Panc1 (cell line): ENCODE measurements at regions not wholly inside any gene's neighbourhood (a gene's known extent, or its start where the extent isn't known, plus 50 kb on each side); places are given as distances from the start of the nearest gene placed in this dataset.

Experiments used
- ATAC-seq: fragments of 200-7000 bp; cut with Tn5 transposase; 2 replicates; pipeline ENCODE4 v1.9.1; 2020; ENCODE audit warnings: mild to moderate bottlenecking, moderate library complexity
- BruUV-seq: library from RNA; stranded (reverse); fragments of 400-500 nt; replicated peaks from 2 replicates; lab custom pipeline; 2021; lab: Mats Ljungman, UMichigan
- CTCF ChIA-PET: fragments of 300-600 bp; sonication (Branson Sonifier 250); formaldehyde crosslinking; loops from one replicate; lab custom pipeline; 2022; ENCODE audit warnings: antibody characterized with exemption; lab: Charles Lee
- POLR2A ChIA-PET: fragments of 300-600 bp; sonication (Branson Sonifier 250); formaldehyde crosslinking; loops from one replicate; lab custom pipeline; 2022; ENCODE audit warnings: antibody characterized with exemption; lab: Charles Lee
- DNase-seq: peaks from one replicate; pipeline ENCODE4 v3.0.0-alpha.2; 2010; ENCODE audit warnings: low read depth, low spot score
- H3K27ac ChIP-seq: 2 replicates; pipeline ENCODE4 v1.5.1; 2011; ENCODE audit warnings: mild to moderate bottlenecking, low read length, inconsistent platforms
- H3K27me3 ChIP-seq: fragments of 200-500 bp; sonication (Bioruptor generic); 2 replicates; pipeline ENCODE4 v1.6.0; 2014; ENCODE audit warnings: low read length, inconsistent platforms; ENCODE audit not compliant: control insufficient read depth, insufficient read depth
- H3K36me3 ChIP-seq: fragments of 200-500 bp; sonication (Bioruptor generic); 2 replicates; pipeline ENCODE4 v1.5.1; 2014; ENCODE audit warnings: inconsistent platforms, mild to moderate bottlenecking, low read length, moderate library complexity; ENCODE audit not compliant: control insufficient read depth, insufficient read depth
- H3K4me1 ChIP-seq: 2 replicates; pipeline ENCODE4 v1.5.1; 2011; ENCODE audit warnings: inconsistent platforms, mild to moderate bottlenecking, low read length, moderate library complexity; ENCODE audit not compliant: control insufficient read depth, insufficient read depth
- H3K4me3 ChIP-seq, 2 experiments: 2 replicates each; pipeline ENCODE4 v1.5.1; 2011 to 2012; ENCODE audit warnings: low read depth in 2 of 2, low read length in 2 of 2, mild to moderate bottlenecking in 2 of 2, inconsistent platforms in 1 of 2, moderate library complexity in 1 of 2
- H3K9me3 ChIP-seq: fragments of 200-500 bp; sonication (Bioruptor generic); 2 replicates; pipeline ENCODE4 v1.5.1; 2014; ENCODE audit warnings: low read depth, mild to moderate bottlenecking, inconsistent platforms, low read length, moderate library complexity; ENCODE audit not compliant: control insufficient read depth, insufficient read depth
- CTCF ChIP-seq: fragments of 450-650 bp; IDR thresholded peaks from 2 replicates; pipeline ENCODE4 v1.5.1; 2017; ENCODE audit warnings: mild to moderate bottlenecking
- POLR2AphosphoS5 ChIP-seq: IDR thresholded peaks from 2 replicates; pipeline ENCODE4 v1.6.1; 2012; ENCODE audit warnings: mild to moderate bottlenecking, low read depth, low read length, moderate library complexity
- REST ChIP-seq, 2 experiments: IDR thresholded peaks; 2 replicates each; pipeline ENCODE4 v1.6.1; 2011 to 2012; ENCODE audit warnings: low read depth in 2 of 2, control low read depth in 1 of 2, low read length in 1 of 2, mild to moderate bottlenecking in 1 of 2, moderate library complexity in 1 of 2; ENCODE audit not compliant: insufficient read depth in 1 of 2
- SIN3A ChIP-seq: IDR thresholded peaks from 2 replicates; pipeline ENCODE4 v1.6.1; 2012; ENCODE audit warnings: low read depth, mild to moderate bottlenecking, low read length, moderate library complexity, borderline replicate concordance; ENCODE audit not compliant: insufficient read depth
- TCF7L2 ChIP-seq: IDR thresholded peaks from 2 replicates; pipeline ENCODE4 v1.6.1; 2011; ENCODE audit warnings: mild to moderate bottlenecking, low read depth, low read length, inconsistent platforms
- in situ Hi-C: cut with HindIII; loops from 2 replicates; pipeline ENCODE4 v1.10.0; 2016; ENCODE audit warnings: low sequenced_read_pairs, low pct_unique_long_range_greater_than_20kb
- intact Hi-C: fragments of 100-400 bp; cut with micrococcal nuclease; formaldehyde crosslinking; loops from one replicate; pipeline ENCODE4 v1.10.0; 2022; ENCODE audit not compliant: unreplicated experiment

- ATAC-seq: no peak
- Histone ChIP-seq H3K9me3 (no peaks in the 10 kb centered on the region), H3K27ac (no peak overlapping the region), H3K27me3 (no peaks in the 10 kb centered on the region), H3K4me1 (no peaks in the 10 kb centered on the region), H3K36me3 (no peaks in the 10 kb centered on the region), H3K4me3 (no peak overlapping the region)
- no peak for DNase-seq
- POLR2A ChIA-PET: no interaction called here
- intact Hi-C loops: no loop called here
- in situ Hi-C loops: no loop called here
- no TSS peak for BruUV-seq
- CTCF ChIA-PET: no interaction called here
- TF ChIP-seq TCF7L2 (no peak), REST (IDR thresholded peaks at IDR 0.05; ENCODE audit: insufficient read depth in 1 of 2, low read depth in 2 of 2, low read length in 1 of 2) (no peak), POLR2AphosphoS5 (no peak), CTCF (no peak), SIN3A (no peak)
Observed at GRCh38 chr12:88970740-88971139, 381.6 kb downstream of the DUSP6 start.

- Histone ChIP-seq H3K36me3 (no peaks in the 10 kb centered on the region), H3K4me3 (no peak overlapping the region), H3K27me3 (no peaks in the 10 kb centered on the region), H3K27ac (no peak overlapping the region), H3K9me3 (no peaks in the 10 kb centered on the region), H3K4me1 (no peaks in the 10 kb centered on the region)
- in situ Hi-C loops (no loop called here), intact Hi-C loops (no loop called here)
- TF ChIP-seq POLR2AphosphoS5: no peak
- TF ChIP-seq SIN3A: no peak
- no peak for TF ChIP-seq TCF7L2
- no peak for TF ChIP-seq REST (IDR thresholded peaks at IDR 0.05; ENCODE audit: insufficient read depth in 1 of 2, low read depth in 2 of 2, low read length in 1 of 2)
- no peak for TF ChIP-seq CTCF
- ATAC-seq (no peak), DNase-seq (no peak)
- ChIA-PET POLR2A (no interaction called here), CTCF (no interaction called here)
- BruUV-seq: no TSS peak
Observed at GRCh38 chr12:88969127-88969526, 383.2 kb downstream of the DUSP6 start.
